GM12865 (cell line): ENCODE measurements at regions not wholly inside any gene's neighbourhood (a gene's known extent, or its start where the extent isn't known, plus 50 kb on each side); places are given as distances from the start of the nearest gene placed in this dataset.

ENCODE experiments used
- DNase-seq: peaks from one replicate; pipeline ENCODE4 v3.0.0; 2010; ENCODE audit warnings: low read depth
- H3K4me3 ChIP-seq: 2 replicates; pipeline ENCODE4 v1.5.1; 2011; ENCODE audit warnings: mild to moderate bottlenecking, low read depth, low read length, control low read depth
- CTCF ChIP-seq: IDR thresholded peaks from 2 replicates; pipeline ENCODE4 v1.5.1; 2011; ENCODE audit warnings: low read length, control low read depth, low read depth, inconsistent platforms; ENCODE audit not compliant: insufficient read depth; ENCODE audit errors: missing control alignments

GRCh38 chr18:37672932-37673595 lies 107.5 kb upstream of the CELF4 start:
- DNase-seq: no peak
- TF ChIP-seq CTCF: no peak

GRCh38 chr18:37672001-37672400 lies 106.4 kb upstream of the CELF4 start:
- no peak overlapping the region for H3K4me3 ChIP-seq
- no peak for DNase-seq
- TF ChIP-seq CTCF: no peak

More at GRCh38 chr18:37672932-37673595, 107.5 kb upstream of the CELF4 start:
- no peak overlapping the region for H3K4me3 ChIP-seq

- no peak overlapping the region for H3K4me3 ChIP-seq
- no peak for DNase-seq
- TF ChIP-seq CTCF: no peak
These were observed 105.9 kb upstream of the CELF4 start for GRCh38 chr18:37671530-37671929.

GRCh38 chr18:37671119-37671518 lies 105.5 kb upstream of the CELF4 start:
- no peak overlapping the region for H3K4me3 ChIP-seq
- TF ChIP-seq CTCF: no peak
- no peak for DNase-seq

GRCh38 chr18:37669991-37670534 lies 104.5 kb upstream of the CELF4 start:
- DNase-seq: no peak
- H3K4me3 ChIP-seq: no peak overlapping the region
- TF ChIP-seq CTCF: no peak

GRCh38 chr18:37668971-37669747 lies 103.6 kb upstream of the CELF4 start:
- no peak for TF ChIP-seq CTCF
- H3K4me3 ChIP-seq: no peak overlapping the region
- no peak for DNase-seq
